ENCODE measurements at regions not wholly inside any gene's neighbourhood (a gene's known extent, or its start where the extent isn't known, plus 50 kb on each side); places are given as distances from the start of the nearest gene placed in this dataset.
"Not testable (repeated sequence)": the region's sequence is repeated elsewhere in the genome, so short reads cannot be mapped to it uniquely, and the experiment has no call there.

DNA sequence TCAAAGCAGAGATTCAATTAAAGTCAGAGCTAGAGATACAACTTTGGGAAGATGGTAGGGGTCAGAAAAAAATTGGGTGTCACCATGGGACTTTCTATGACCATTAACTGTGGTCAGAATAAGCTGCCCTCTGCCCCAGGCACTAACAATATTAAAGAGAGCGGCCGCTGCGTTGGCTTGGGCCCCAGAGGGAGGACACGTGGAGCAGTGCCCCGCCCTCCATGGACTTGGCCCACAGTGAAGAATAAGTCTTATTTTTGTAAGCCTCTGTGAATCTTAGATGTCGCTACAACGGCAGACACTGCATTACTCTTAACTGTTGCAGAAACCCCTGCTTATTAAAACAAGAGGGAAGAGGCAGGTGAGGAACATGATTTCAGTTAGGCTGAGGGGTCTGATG lies 172.7 kb downstream of the UQCRFS1 start:
- H3K4me3 ChIP-seq (ENCODE audit: low read depth, low read length), result no peak overlapping the region
- TF ChIP-seq CTCF (IDR thresholded peaks at IDR 0.05; ENCODE audit: low read depth, low read length), result no peak
- in situ Hi-C loops (cut with HindIII; ENCODE audit: low sequenced_read_pairs), result no loop called here
- no peak for DNase-seq (ENCODE audit: low read depth, low spot score)

- in situ Hi-C loops (cut with HindIII; ENCODE audit: low sequenced_read_pairs); H3K4me3 ChIP-seq (ENCODE audit: low read depth, low read length); DNase-seq (ENCODE audit: low read depth, low spot score): not testable (repeated sequence)
These were observed 173.9 kb downstream of the UQCRFS1 start for GRCh38 chr19:29039036-29039435.

DNA sequence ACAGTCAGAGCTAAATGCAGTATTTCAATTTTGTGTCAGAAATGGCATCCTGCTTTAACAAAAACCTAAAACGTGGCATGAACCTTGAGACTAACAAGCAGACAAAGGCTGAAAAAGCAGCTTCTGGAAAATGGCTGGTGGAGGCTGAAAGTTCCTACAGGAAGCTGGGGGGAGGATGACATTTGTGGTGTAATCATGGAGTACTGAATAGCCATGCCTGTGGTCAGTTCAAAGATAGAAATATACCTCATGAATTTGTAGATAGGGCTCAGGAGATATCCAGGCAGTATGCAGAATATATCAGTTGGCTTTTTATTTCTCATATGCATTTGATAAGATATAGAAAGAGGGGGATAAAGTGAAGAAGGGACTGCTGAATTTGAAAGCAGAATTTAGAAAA lies 181.7 kb downstream of the UQCRFS1 start:
- in situ Hi-C loops (cut with HindIII; ENCODE audit: low sequenced_read_pairs), result no loop called here
- no peak for DNase-seq (ENCODE audit: low read depth, low spot score)
- H3K4me3 ChIP-seq (ENCODE audit: low read depth, low read length), result no peak overlapping the region
- TF ChIP-seq CTCF (IDR thresholded peaks at IDR 0.05; ENCODE audit: low read depth, low read length), result no peak

- in situ Hi-C loops (cut with HindIII; ENCODE audit: low sequenced_read_pairs), result no loop called here
- no peak overlapping the region for H3K4me3 ChIP-seq (ENCODE audit: low read depth, low read length)
- TF ChIP-seq CTCF (IDR thresholded peaks at IDR 0.05; ENCODE audit: low read depth, low read length), result no peak
- no peak for DNase-seq (ENCODE audit: low read depth, low spot score)
These were observed 183.5 kb downstream of the UQCRFS1 start for GRCh38 chr19:29029268-29029958.

- no peak for TF ChIP-seq CTCF (IDR thresholded peaks at IDR 0.05; ENCODE audit: low read depth, low read length)
- in situ Hi-C loops (cut with HindIII; ENCODE audit: low sequenced_read_pairs), result no loop called here
- no peak for DNase-seq (ENCODE audit: low read depth, low spot score)
- no peak overlapping the region for H3K4me3 ChIP-seq (ENCODE audit: low read depth, low read length)
These were observed 190.4 kb downstream of the UQCRFS1 start for GRCh38 chr19:29022599-29022998.

DNA sequence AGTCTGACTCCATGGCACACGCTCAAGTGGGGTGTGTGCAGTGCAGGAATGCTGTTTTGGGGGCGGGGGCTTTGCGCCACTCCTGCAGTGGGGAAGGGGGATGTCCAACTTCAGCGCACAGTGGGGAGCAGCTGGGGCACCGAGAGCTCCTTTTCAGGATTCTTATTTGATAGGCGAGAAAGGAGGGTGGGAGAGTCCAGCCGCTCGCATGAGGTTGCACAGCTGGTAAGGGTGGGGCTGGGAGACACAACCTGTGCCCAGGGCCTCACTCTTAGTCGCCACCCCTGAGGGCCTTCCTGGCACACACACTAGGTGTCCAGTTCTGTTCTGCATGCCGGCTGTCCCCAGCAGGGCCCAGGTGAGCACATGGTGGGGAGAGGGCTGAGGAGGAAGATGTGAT lies 190.8 kb downstream of the UQCRFS1 start:
- in situ Hi-C loops (cut with HindIII; ENCODE audit: low sequenced_read_pairs), result no loop called here
- no peak for DNase-seq (ENCODE audit: low read depth, low spot score)
- H3K4me3 ChIP-seq (ENCODE audit: low read depth, low read length), result no peak overlapping the region
- no peak for TF ChIP-seq CTCF (IDR thresholded peaks at IDR 0.05; ENCODE audit: low read depth, low read length)

DNA sequence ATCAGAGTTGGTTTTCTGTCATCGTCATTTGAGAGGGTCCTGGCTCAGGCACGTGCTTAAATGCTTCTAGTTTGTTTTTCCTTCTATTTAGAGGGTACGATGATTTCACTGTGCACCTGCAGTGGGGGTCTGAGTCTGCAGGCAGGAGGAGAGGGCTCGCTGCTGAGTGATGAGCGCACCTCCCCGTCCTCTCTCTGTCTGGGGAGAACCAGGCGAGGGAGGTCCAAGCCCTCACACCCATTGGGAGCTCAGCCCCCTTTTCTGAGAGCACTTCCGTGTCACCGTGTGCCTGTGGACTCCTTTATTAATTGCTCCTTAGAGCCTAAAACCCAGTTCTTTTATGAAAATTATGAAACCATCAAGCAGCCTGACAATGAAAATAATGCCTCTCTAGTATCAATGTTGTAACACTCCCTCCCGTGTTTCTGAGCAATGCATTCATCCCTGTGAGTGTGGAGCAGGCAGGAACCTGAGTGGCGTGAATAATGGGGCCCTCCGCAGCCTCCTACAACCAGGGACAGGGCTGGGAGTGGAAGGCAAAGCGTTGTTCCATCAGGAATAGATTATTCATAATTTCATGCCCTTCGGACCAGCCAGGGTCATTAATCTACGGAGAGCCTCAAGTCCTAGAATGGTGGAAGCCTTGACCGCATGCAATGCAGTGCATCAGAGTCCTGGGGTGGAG lies 191.6 kb downstream of the UQCRFS1 start:
- DNase-seq (ENCODE audit: low read depth, low spot score), result no peak
- TF ChIP-seq CTCF (IDR thresholded peaks at IDR 0.05; ENCODE audit: low read depth, low read length), result no peak
- in situ Hi-C loops (cut with HindIII; ENCODE audit: low sequenced_read_pairs), result no loop called here
- H3K4me3 ChIP-seq (ENCODE audit: low read depth, low read length), result no peak overlapping the region

Measured in astrocyte of the spinal cord (primary cell).